Stimulated activated CD4-positive, alpha-beta T cell treated with anti-CD3 and anti-CD28 coated beads, Interleukin-15, amount 100 ng/mL, for 1 hour (primary cell): ENCODE measurements at regions not wholly inside any gene's neighbourhood (a gene's known extent, or its start where the extent isn't known, plus 50 kb on each side); places are given as distances from the start of the nearest gene placed in this dataset.

Source experiments
- DNase-seq, 2 donors: peaks; one replicate each; pipeline ENCODE4 v3.0.0-alpha.2; 2020; ENCODE audit warnings: low read depth in 1 of 2, low spot score in 1 of 2

GRCh38 chr16:73610160-73610559 is 562.2 kb upstream of the ZFHX3 start:
- no peak for DNase-seq

DNA sequence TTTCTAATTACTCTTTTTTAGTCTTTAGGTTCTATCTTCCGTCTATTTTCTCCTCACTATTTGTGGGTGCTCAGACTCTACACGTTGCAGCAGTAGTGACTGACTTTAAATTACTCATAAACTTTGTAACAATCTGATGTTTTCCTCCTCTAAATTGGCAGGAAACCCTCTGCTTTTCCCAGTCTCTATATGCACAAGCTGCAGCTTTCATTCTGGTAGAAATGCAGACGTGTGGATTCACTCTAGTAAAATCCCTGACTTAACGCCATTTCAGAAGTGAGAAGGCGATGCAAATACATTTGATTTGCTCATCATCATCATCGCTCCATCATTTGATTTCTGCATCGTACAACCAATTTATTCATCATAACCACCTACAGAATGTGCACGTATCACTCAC is 561.0 kb upstream of the ZFHX3 start:
- no peak for DNase-seq

GRCh38 chr16:73605309-73605708 is 557.4 kb upstream of the ZFHX3 start:
- DNase-seq = no peak

DNA sequence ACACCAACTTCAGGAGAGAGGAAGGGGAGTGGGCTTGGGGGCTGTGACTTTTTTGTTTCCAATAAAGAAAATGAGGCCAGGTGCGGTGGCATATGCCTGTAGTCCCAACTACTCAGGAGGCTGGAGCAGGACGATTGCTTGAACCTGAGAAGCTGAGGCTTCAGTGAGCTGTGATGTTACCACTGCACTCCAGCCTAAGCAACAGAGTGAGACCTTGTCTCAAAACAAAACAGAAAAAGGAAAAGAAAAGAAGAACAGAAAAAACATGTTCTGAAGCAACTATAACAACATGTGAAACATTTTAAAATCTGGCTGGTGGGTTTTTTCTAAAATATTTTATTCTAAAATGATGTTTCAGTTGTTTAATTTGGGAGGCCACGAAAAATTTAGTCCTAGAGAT is 554.0 kb upstream of the ZFHX3 start:
- no peak for DNase-seq

GRCh38 chr16:73599870-73600269 is 551.9 kb upstream of the ZFHX3 start:
- DNase-seq = no peak

DNA sequence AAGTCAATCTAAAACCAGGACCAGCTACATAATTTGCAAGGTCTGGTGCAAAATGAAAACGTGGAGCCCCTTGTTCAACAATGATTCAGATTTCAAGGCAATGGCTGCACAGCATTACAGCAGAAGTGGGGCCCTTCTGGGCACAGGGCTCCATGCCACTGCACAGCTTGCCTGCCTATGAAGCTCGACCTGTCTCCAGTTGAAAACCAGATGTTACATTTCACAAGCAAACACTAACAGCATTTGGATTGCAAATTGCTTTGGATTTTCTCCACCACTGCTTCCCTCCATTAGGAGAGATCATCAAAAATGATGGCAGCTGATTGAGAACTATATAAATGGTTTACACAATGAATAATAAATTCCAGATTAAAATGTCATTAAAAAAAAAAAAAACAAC is 551.4 kb upstream of the ZFHX3 start:
- no peak for DNase-seq

DNA sequence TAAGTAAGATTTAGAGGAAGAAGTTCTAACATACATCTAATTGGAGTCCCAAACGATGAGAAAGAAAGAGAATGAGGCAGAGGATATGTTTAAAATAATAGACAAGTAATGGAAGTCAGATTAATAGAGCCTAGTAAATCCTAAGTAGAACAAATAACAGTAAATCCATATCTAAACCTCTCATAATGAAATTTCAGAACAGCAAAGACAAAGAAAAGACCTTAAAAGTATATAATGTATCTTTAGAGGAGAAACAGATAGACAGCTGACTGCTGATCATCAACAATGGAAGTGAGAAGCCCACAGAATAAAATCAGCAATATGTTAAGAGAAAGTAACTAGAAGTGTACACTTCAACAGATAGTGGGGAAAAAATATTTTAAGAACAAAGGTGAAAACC is 536.2 kb upstream of the ZFHX3 start:
- no peak for DNase-seq

DNA sequence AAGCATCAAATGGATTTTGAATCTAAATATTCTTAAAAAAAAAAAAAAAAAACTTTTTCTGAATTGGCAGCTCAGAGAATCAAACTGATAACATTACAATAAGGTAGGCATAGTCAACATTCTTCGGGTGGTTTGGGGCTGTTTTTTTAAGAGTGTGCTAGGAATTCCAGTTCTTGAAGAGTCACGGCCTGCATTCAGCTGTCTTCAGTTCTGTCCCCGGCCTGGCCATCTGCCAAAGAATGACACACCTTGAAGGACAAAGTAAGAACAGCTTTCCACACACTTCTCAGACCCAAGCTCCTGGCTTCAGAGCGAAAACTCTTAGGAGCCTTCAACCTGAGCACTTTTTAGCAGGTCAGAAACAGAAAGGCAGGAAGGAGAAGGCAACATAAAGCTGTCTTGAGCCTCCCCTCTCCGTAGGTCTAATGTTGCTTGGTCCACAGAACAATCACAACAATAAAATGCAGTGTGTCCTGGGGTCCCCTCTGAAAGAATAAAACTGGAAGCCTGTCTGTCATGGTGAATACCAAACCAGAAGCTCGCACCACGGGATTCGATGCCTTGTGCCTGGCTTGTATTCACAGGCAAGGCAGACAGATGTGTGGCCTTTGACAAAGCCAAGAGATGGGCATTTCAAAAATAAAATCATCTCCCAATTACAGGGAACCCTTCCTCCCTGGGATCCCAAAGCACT is 524.4 kb upstream of the ZFHX3 start:
- DNase-seq = no peak

DNA sequence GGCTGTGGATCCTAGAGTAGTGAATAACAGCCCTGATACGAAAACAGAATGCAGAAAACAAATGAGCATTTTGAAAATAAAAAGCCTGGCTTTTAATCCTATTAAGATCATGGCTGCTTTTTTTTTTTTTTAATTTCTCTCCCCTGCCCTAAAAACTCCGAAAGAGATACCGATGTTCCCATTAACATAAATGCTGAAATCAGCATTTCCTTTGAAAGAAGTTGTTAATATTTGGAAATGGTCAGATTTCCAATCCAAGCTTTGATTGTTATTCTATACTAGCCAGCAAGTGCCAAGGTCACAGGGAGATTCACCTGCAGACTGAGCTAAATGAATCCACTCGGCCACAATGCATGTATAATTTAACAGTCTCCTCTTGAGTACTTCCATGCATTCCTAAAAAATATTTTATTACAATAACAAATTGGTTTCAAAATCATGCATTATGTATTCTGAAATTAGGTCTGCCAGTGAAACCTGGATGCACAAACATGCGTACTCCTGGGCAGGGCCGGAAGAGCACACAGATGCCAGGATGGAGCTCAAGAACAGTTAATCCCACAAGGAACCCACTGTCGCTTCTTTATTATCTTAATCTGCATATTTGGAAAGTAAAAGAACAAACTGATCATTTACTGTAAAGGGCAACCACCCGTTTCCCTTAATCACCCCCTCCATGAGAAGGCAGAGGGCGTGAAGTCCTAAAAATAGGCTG is 521.5 kb upstream of the ZFHX3 start:
- no peak for DNase-seq

DNA sequence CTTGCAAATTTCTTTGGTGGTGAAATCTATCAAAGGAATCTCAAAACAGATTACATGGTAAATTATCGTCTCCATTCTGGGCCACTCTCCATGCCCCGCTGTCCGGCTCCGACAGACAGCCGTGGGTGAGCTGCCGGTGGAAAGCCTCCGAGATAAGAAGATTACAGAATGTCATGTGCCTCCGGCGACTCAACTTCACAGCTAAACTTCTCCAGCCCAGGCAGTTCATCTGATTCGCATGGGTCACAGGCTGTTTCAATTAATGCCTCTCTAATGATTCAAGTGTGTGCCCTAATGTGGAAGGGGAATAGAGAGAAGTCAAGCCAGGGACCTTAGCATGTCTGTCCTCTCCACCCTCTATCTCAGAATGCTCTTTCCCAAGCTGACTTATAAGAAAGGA is 520.8 kb upstream of the ZFHX3 start:
- DNase-seq = no peak

DNA sequence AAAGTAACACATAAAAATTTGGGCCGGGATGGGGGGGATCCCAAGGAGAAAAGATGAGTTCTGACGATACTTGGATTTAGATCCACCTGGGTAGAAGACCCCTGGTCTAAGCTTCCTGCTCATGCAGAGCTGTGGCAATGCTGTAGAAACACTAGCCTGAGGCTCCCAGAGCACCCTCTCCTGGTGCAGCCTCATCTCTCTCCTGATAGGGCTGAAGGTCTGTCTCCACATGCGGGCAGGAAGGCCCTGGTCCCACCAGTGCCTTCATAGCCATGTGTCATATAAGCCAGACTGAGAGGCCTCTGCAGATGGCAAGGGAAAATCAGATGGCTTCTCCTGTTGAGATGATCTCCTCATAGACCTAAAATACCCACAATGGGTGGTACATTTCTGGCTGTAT is 518.0 kb upstream of the ZFHX3 start:
- no peak for DNase-seq

GRCh38 chr16:73565263-73565662 is 517.3 kb upstream of the ZFHX3 start:
- DNase-seq = no peak

GRCh38 chr16:73563709-73564108 is 515.8 kb upstream of the ZFHX3 start:
- DNase-seq = no peak

DNA sequence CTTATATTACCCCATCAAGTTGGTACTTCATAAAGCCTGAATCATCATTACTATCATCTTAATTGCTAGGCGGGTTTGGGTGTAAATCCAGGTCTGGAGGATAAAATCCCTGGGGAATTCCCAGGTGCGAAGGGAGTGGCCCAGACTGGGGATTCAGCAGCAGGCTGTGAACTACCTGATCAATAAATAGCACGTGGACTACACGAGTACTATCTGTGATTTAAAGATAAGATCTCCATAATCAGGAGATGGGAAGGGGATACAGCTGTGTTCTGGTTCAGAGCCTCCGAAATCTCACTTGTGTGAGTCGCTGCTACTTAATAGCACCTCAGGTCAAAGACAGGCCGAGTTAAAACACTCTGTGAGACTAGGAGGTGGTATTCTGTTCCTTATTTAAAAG is 512.6 kb upstream of the ZFHX3 start:
- DNase-seq = no peak

DNA sequence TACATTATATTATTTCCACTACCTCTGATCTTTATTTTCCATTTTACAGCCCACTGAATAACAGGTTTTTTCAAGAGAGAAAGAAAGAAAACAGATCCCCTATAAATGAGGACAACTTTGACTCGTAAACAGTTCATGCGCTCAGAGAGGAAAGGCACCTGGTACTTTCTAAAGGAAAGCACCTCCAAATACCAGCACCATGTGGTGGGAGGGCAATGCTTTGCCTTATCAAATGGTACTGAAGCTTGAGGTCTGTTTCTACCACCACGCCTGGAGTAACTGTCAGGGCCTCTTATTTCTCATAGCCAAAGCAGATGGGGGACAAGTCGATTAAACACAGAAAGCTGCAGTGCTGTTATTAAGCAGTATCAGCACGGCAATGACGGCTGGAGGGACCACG is 510.3 kb upstream of the ZFHX3 start:
- DNase-seq = no peak

GRCh38 chr16:73553941-73554660 is 506.2 kb upstream of the ZFHX3 start:
- no peak for DNase-seq

GRCh38 chr16:73549984-73550631 is 502.2 kb upstream of the ZFHX3 start:
- no peak for DNase-seq

DNA sequence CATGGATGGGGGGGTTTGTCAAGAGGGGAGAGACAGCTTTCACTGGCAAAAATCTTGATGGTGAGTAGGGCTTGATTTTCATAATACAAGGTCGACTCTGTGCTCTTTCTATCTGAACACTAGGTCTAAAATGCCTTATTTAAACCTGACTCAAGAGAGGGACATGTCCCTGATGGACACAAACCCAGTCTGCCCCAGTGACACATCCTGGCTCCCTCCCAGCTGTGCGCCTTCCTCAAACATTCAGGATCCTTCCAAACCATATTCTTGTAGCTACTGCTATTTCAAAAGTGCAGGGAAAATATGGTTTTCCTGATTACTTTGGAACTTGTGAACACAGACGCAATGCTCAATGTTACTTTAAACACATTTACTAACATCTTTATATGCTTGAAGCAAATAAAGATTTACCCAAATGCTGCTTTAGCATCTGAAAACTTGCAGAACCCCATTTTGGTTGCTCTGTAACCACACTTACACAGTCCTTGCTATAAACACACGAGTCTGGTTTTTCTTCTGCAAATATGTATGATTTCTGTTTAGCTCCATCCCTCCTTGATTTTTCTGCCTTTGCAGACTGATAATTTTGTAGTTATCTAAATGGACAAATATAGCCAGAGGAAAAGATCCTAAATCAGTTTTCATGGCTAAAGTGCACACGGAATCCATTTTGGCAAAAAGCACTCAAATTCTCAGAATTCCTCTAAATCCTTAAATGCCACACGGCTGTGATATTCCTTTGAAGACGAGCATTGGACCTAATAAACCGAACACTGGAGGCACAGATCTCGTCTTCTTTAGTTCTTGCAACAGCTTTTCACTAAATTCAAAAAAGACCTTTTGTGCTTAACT is 499.9 kb upstream of the ZFHX3 start:
- DNase-seq = no peak

GRCh38 chr16:73546341-73546845 is 498.5 kb upstream of the ZFHX3 start:
- DNase-seq = no peak

DNA sequence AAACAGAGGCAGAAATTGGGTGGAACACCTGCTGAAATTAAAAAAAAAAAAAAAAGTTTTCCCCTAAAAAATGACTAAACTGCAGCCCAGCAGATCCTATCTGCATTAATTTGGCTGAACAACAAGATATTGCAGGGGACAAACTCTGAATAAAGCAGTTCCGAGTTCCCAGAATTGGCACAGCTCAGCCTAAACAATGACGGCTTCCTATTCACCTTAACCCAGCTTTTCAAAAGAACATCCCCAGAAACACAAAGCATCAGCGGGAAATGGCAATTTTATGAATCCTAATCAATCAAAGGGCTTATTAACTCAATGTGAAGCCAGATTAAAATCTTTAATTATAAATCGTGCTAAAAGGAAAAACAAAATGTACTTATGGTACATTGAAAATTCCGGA is 497.8 kb upstream of the ZFHX3 start:
- no peak for DNase-seq

- no peak for DNase-seq
Measured at GRCh38 chr16:73545290-73545689, 497.4 kb upstream of the ZFHX3 start.
